ENCODE measurements at regions not wholly inside any gene's neighbourhood (a gene's known extent, or its start where the extent isn't known, plus 50 kb on each side); places are given as distances from the start of the nearest gene placed in this dataset.
"Not testable (repeated sequence)": the region's sequence is repeated elsewhere in the genome, so short reads cannot be mapped to it uniquely, and the experiment has no call there.

- DNase-seq: no peak
Observed at GRCh38 chr1:209157546-209158249, 425.8 kb upstream of the CAMK1G start.

DNA sequence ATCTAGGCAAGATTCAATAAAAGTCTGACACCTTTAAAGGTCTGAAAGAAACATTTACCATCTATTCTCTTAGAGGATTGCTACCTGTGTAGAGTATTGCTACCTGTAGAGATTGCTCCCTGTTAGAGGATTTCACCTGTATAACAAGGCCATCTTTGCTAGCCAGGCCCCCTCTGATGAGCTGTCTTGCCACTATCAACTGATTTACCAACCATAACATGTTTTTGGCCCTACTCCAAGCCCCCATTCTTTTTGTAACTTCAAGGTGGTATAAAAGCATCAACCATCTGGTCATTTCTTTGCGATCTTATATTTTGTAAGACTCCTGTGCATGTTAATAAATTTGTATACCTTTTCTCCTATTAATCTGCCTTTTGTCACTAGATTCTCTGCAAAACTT is 424.7 kb upstream of the CAMK1G start:
- DNase-seq: no peak

- DNase-seq: no peak
Observed at GRCh38 chr1:209160230-209160629, 423.3 kb upstream of the CAMK1G start.

GRCh38 chr1:209162651-209163050 is 420.9 kb upstream of the CAMK1G start:
- no peak for DNase-seq

DNA sequence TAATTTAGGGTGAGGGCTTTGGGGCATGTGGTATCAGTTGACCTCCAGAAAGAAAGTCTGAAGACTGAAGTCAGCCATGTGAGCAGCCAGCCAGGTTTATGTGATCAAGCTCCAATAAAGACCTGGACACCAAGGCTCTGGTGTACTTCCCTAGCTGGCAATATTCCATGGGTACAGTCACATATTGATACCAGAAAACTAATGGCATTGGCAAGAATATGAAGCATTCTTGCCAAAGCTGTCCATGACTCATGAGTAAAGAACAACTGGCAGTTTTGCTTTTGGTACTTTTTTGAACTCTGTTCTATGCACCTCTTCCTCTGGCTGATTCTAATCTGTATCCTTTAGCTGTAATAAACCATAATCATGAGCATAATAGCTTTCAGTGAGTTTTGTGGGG is 415.3 kb upstream of the CAMK1G start:
- no peak for DNase-seq

DNA sequence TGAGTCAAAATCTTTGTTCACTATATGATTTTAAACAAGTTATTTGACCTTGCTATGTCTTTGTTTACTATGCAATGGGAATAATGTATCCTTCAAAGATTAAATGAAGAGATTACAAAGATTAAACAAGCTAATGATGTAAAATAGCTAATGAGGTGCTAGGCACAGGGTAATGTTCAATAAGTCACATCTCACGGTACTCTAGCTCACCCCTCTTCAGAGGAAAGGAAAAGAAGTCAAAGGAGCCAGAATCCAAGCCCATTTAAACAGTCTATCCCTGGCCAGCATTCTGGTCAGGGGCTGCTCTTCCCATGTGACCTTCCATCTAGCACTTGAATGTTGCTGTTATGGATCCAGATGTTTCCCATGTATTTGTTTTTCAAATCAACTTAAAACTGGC is 412.4 kb upstream of the CAMK1G start:
- DNase-seq: no peak

- no peak for DNase-seq
Observed at GRCh38 chr1:209172286-209172685, 411.2 kb upstream of the CAMK1G start.

DNA sequence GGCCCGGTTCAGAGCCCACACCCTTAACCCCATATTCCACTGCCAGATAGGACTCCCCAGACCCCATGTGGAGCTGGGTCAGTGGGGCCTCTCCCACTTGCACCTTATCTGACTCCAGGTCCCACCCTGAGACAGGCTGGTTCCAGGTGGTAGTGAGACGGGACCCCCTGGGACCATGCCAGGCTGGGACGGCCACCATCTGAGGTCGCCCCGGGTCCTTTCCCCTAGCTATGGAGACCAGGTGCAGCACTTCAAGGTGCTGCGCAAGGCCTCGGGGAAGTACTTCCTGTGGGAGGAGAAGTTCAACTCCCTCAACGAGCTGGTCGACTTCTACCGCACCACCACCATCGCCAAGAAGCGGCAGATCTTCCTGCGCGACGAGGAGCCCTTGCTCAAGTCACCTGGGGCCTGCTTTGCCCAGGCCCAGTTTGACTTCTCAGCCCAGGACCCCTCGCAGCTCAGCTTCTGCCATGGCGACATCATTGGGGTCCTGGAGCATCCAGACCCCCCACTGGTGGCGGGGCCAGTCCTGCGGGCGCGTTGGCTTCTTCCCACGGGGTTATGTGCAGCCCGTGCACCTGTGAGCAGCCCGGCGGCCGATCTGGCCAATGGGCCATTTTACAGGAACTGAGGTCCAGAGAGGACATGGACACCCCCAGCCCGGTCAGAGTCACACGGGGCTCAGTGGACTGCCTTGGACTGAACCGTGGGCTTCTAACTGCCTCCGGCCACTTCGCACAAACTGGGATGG is 410.5 kb upstream of the CAMK1G start:
- DNase-seq: not testable (repeated sequence)

DNA sequence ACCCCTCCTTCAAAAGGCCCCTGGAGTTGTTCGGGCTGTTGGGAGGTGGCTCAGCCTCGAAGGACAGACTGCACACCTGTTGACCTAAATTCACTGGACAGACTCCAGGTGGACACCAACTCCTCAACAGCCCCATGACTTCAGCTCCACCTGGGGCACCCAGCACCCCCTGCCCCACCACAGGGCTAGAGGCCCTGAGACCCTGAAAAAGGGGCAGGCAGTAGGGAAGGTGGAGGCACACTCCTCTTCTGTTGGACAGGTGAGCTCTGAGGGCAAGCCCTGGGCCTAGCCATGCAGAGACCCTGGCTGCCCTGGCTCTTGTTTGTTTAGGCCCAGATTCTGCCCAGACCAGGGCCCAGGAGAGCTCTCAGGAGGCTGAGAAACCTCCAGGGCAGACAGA is 409.7 kb upstream of the CAMK1G start:
- not testable (repeated sequence) for DNase-seq

GRCh38 chr1:209176866-209177430 is 406.6 kb upstream of the CAMK1G start:
- DNase-seq: no peak

GRCh38 chr1:209183195-209183594 is 400.3 kb upstream of the CAMK1G start:
- DNase-seq: no peak

- DNase-seq: no peak
Observed at GRCh38 chr1:209187589-209187988, 395.9 kb upstream of the CAMK1G start.

DNA sequence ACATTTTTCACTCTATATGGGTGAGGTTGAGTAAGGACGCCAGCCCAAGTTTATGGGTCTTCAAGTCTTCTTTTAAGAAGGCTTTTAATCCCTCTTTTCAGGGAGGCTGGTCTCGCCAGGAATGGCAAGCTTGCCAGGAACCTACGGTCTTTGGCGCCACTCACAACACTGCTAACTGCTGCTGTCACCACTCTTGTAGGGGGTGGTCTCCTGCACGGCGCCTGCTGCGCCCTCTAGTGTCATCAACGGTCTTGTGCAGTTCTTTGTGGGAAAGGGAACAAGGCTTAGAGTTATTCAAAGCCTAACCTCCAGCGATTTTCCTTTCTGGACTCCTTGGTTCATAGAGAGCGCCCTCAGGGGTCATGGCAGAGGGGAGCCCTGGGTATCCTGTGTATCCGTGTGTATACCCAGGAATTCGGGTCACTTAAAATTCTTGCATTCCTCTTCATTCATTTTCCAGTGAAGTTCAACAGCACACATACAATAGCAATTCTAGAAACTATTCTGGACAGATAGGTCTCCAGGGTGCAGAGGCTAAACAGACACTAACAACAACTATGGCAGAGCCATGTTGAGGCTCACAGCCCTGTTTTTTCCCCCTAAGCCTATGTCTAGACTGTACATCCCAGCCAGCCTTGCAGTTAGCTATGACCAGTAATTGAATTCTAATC is 392.8 kb upstream of the CAMK1G start:
- DNase-seq: no peak

GRCh38 chr1:209191262-209191634 is 392.3 kb upstream of the CAMK1G start:
- no peak for DNase-seq

DNA sequence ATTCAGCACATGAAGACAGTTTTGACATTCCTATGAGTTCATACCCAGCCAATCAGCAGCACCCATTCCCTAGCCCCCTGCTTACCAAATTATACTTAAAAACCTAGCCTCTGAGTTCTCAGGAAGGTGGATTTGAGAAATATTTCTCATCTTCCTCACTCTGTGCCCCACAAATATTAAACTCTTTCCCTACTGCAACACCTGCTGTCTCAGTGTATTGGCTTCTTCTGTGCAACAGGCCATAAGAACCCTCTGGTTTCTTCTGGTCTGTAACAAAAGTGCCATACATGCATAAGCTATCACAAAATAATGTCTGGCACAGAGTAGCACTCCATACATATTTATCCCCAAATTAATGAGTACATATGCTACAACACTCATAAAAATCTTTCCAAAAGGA is 387.4 kb upstream of the CAMK1G start:
- no peak for DNase-seq

DNA sequence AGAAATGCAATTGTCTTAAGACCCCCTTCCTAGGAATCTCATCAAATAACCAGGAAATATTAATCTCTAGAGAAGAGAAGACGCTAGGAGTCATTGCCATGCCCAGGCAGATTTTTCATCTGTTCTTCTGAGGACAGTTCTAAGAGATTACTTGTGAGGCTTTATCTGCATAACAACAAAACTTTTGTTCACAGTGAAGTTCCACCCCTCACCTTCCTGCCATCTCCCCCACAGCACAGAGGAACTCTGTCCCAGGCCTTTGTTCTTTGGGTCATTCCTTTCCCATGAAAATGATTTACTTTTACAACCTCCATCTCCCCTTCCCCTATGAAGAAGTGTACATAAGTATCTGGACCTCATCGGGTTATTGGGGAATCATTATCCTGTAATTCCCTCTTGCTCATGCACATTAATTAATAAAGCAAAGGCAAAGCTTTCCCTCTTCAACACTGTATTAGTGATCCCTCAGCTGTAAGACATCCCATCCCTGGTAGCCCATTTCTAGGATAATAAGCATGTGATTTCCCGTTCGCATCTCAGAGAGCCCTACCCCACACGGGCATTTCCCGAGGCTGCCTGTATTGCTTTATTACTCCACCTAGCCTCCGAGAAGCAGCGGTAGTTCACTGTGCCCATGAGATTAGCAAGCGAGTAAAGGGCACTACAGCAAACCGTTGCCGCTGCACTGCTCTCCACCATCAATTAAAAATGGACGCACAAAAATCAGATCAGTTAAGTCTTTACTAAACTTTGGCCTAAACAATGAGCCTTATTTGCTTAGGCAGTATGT is 384.4 kb upstream of the CAMK1G start:
- no peak for DNase-seq

GRCh38 chr1:209199822-209200221 is 383.7 kb upstream of the CAMK1G start:
- no peak for DNase-seq

- not testable (repeated sequence) for DNase-seq
Observed at GRCh38 chr1:209202321-209202720, 381.2 kb upstream of the CAMK1G start.

DNA sequence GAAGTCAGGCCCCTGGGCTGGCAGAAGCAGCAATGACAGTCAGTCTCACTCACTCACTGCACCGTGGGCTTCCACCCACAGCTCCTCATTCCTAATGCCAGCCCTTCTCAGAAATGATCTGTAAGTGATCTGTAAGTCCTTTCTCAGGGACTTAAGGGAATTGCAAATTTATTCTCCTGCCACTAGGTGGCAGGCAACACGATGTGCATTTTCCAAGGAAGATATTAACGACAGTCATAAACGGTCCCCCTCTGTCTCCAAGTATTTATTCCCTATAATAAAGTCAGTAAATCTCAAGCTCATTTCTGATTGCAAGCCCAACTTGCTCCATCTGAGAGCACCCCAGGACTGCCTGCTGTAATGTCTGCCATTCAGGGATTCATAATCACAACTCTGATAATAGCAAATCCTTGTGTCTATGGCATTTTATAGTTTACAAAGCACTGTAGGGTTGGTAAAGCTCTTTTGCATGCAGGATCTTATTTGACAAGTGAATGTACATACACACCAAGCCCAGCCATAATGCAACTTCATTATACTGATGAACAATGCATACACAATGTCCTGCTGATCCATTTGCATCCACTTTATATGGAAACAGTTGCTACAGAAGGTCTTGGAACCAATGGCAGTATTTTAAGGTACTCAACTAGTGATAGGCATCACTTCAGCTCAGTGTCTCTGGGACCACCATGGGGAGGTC is 380.5 kb upstream of the CAMK1G start:
- no peak for DNase-seq

DNA sequence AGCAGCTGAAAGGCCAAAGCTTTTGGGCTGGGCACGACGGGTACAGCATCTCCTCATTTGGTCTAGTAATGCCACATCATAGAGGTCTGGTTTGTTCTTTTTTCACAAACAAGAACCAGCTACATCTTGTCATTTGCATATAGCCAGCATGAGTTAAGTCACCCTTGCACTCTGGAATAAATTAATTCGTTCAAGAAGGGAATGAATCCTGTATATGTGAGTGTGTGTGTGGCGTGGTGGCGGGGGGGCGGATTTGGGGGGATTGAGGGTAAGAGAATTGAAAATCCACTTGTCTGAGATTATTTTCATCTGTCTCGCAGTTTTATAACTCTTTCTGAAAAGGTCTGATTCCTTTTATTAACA is 380.0 kb upstream of the CAMK1G start:
- no peak for DNase-seq

- no peak for DNase-seq
Observed at GRCh38 chr1:209205039-209205438, 378.5 kb upstream of the CAMK1G start.

- no peak for DNase-seq
Observed at GRCh38 chr1:209207126-209207700, 376.3 kb upstream of the CAMK1G start.
